HAP-1 (cell line): ENCODE measurements at regions not wholly inside any gene's neighbourhood (a gene's known extent, or its start where the extent isn't known, plus 50 kb on each side); places are given as distances from the start of the nearest gene placed in this dataset.
"Not testable (repeated sequence)": the region's sequence is repeated elsewhere in the genome, so short reads cannot be mapped to it uniquely, and the experiment has no call there.

Source experiments
- DNase-seq, 2 experiments: peaks; one replicate each; pipeline ENCODE4 v3.0.0-alpha.2; 2016 to 2020; ENCODE audit warnings: low spot score in 2 of 2
- H3K27me3 ChIP-seq: fragments of 250-450 bp; sonication (Bioruptor Pico); 2 replicates; pipeline ENCODE4 v1.5.1; 2020; ENCODE audit warnings: low read depth, mild to moderate bottlenecking, moderate library complexity
- H3K36me3 ChIP-seq: fragments of 250-450 bp; sonication (Bioruptor Pico); replicated peaks from 2 replicates; pipeline ENCODE4 v1.5.1; 2020; ENCODE audit warnings: mild to moderate bottlenecking
- H3K4me1 ChIP-seq: fragments of 250-450 bp; sonication (Bioruptor Pico); 2 replicates; pipeline ENCODE4 v1.5.1; 2020; ENCODE audit warnings: mild to moderate bottlenecking
- H3K4me3 ChIP-seq: fragments of 250-450 bp; sonication (Bioruptor Pico); 2 replicates; pipeline ENCODE4 v1.5.1; 2020; ENCODE audit warnings: mild to moderate bottlenecking, moderate library complexity
- H3K9me3 ChIP-seq: fragments of 250-450 bp; sonication (Bioruptor Pico); 2 replicates; pipeline ENCODE4 v1.5.1; 2020; ENCODE audit warnings: mild to moderate bottlenecking, moderate library complexity
- in situ Hi-C: fragments of 300-500 bp; cut with MboI; formaldehyde crosslinking; loops from 3 replicates; pipeline ENCODE4 v1.14.3; 2020; ENCODE audit warnings: low sequenced_read_pairs, inconsistent platforms, mixed read lengths

DNA sequence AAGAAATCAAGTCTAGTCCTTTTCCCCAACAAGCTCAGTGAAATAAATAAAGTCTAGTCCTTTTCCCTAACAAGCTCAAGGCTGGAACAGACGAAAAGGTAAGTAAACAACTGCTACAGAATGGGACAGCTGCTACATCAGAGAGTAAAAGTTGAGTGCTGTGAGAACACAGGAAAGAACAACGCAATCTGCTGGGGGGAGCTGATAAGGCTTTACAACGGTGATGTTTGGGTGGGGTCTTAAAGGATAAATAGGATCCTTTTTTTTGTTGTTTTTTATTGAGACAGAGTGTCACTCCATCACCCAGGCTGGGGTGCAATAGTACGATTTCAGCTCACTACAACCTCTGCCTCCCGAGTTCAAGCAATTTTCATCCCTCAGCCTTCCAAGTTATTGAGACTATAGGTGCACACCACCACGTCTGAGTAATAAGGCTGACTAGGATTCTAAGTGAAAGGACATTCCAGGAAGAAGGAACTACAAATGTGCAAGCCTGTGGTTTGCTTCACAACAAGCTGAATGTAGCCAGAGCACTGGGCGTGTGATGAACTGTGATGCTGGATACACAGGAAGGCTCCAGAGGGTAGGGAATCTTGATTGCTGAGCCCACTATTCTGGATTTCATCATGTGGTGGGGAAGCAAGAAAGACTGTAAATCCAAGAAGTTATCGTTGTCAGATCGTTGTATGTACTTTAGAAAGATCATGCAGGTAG lies 54.7 kb upstream of the KCTD7 start:
- H3K4me3 ChIP-seq, H3K4me1 ChIP-seq, H3K9me3 ChIP-seq, in situ Hi-C loops, DNase-seq, H3K27me3 ChIP-seq: not testable (repeated sequence)
- peaks cover 46% of the 10 kb centered on the region for H3K36me3 ChIP-seq

DNA sequence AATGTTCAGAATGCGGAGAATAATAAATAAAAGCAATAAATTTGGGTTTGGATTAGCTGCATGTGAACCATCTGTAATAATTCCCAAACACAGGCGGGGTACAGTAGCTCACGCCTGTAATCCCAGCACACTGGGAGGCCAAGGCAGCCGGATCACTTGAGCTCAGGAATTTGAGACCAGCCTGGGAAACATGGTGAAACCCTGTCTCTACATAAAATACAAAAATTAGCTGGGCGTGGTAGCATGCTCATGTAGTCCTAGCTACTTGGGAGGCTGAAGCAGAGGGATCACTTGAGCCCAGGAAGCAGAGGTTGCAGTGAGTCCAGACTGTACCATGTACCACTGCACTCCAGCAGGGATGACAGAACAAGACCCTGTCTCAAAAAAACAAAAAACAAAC lies 53.9 kb upstream of the KCTD7 start:
- Histone ChIP-seq H3K4me1 (peaks cover 10% of the 10 kb centered on the region), H3K36me3 (peaks cover 50% of the 10 kb centered on the region)
- H3K9me3 ChIP-seq, H3K27me3 ChIP-seq, in situ Hi-C loops, DNase-seq, H3K4me3 ChIP-seq: not testable (repeated sequence)

DNA sequence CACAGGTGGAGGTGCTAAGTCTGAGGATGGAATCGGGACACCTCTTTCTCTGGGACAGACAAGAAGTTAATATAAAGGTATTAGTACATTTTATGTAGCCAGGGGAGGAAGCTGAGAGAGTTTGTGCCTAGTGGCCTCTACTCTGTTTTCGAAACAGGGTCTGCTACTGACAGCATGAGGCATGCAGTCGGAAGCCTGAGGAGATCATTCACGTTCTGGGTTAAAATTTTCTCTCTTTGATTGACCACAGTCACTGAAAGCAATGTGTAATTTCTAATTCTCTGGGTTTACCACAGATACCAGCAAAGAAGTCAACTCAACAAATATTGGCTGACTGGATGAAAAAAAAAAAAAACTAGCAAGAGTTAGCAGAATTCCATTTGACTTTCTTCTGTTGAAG lies 53.3 kb upstream of the KCTD7 start:
- no peaks in the 10 kb centered on the region for H3K9me3 ChIP-seq
- H3K36me3 ChIP-seq = peaks cover 50% of the 10 kb centered on the region
- H3K4me3 ChIP-seq = no peak overlapping the region
- peaks cover 11% of the 10 kb centered on the region for H3K4me1 ChIP-seq
- in situ Hi-C loops = no loop called here
- no peaks in the 10 kb centered on the region for H3K27me3 ChIP-seq
- no peak for DNase-seq

DNA sequence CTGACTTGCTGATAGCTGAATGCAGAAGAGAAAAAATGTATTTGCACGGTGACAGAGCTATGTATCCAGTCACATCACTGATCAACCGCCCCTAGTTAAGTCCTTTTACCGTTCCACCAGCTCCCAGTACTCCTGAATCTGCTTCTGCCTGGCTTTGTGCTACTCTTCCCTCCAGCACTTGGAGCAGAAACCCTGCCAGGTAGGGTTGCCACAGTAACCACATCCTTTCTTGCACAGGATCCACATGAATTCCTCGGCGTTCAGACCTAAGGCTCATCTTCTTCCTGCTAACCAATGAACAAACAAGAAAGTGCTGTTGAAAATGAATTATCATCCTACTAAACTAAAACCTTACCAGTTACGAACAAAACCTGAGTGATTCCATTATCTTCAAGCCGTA lies 52.0 kb upstream of the KCTD7 start:
- in situ Hi-C loops = no loop called here
- no peak overlapping the region for H3K4me3 ChIP-seq
- H3K9me3 ChIP-seq = no peaks in the 10 kb centered on the region
- peaks cover 11% of the 10 kb centered on the region for H3K4me1 ChIP-seq
- no peaks in the 10 kb centered on the region for H3K27me3 ChIP-seq
- peaks cover 46% of the 10 kb centered on the region for H3K36me3 ChIP-seq
- no peak for DNase-seq
